ENCODE measurements at regions not wholly inside any gene's neighbourhood (a gene's known extent, or its start where the extent isn't known, plus 50 kb on each side); places are given as distances from the start of the nearest gene placed in this dataset.

- TF ChIP-seq CTCF (IDR thresholded peaks at IDR 0.05; ENCODE audit: insufficient read depth, low read depth, low read length): no peak
- no peak for TF ChIP-seq EZH2 (IDR thresholded peaks at IDR 0.05; ENCODE audit: insufficient read depth, low read length)
These were observed 140.2 kb upstream of the MAGI3 start for GRCh38 chr1:113250161-113250560.
